Left hindlimb (tissue), 1 donor: ENCODE measurements at regions not wholly inside any gene's neighbourhood (a gene's known extent, or its start where the extent isn't known, plus 50 kb on each side); places are given as distances from the start of the nearest gene placed in this dataset.

Source experiments
- DNase-seq: peaks from one replicate; pipeline ENCODE4 v3.0.0-alpha.2; 2018

DNA sequence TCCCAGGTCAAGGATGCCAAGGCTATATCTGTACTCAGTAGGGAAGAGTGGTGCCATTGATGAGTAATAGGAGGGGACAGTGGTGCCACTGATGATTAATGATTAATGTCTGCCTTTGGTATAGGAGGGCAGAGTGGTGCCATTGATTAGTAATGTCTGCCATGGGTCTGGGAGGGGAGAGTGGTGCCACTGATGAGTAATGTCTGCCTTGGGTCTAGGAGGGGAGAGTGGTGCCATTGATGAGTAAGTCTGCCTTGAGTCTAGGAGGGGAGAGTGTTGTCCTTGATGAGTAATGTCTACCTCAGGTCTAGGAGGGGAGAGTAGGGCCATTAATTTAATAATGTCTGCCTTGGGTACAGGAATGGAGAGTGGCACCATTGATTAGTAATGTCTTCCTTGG is 507.8 kb upstream of the EEF2KMT start:
- no peak for DNase-seq

DNA sequence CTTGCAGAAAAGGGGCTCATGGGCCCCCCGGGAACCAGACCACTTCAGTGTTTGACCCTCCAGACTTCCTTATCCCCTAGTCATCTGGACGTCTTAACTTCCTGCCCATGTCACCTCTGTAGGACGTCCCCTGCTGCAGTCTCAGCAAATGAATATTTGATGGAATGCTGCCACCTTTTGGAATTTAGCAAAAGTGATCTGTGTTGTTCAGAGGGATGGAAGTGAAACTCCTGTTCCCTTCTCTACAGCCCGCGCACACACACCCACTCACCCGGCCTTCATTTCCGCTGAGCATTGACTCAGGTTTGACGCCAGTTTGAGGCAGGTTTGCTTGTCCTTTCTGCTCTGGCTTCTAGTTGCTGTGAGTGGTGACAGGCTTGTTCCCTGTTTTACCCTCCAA is 507.2 kb upstream of the EEF2KMT start:
- DNase-seq, result no peak

DNA sequence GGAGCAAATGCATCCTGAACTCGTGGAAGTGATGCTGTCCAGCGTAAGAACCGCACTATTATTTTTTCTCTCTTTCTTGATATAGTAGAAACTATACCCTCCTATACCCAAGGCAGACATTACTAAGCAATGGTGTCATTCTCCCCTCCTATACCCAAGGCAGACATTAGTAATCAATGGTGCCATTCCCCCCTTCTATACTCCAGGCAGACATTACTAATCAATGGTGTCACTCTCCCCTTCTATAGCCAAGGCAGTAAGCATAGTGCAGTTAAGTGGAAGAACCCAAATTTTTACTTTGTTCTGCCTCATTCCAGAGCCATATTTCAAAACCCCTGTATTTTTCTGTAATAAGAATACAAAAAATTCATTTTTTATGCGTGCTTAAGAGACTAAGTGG is 506.2 kb upstream of the EEF2KMT start:
- DNase-seq, result no peak

- no peak for DNase-seq
Measured at GRCh38 chr16:5601957-5602356, 504.4 kb upstream of the EEF2KMT start.

DNA sequence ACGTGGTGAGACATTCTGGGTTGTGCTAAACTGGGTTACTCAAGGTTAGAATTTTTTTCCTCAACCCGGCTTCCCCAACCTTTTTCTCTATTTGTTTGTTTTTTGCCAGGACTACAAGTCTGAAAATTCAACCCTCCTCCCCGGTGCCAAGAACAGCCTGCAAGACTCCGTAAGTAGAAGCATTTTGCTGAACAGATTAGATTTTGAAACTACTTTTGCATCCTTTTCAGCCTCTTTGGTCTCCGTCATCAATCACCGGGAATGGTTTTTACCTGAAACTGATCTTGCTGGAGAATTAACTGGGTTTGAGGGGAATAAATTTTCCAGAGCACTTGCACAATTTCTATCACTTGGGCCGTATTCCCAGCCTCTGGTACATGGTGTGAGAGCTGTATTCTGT is 501.2 kb upstream of the EEF2KMT start:
- no peak for DNase-seq

DNA sequence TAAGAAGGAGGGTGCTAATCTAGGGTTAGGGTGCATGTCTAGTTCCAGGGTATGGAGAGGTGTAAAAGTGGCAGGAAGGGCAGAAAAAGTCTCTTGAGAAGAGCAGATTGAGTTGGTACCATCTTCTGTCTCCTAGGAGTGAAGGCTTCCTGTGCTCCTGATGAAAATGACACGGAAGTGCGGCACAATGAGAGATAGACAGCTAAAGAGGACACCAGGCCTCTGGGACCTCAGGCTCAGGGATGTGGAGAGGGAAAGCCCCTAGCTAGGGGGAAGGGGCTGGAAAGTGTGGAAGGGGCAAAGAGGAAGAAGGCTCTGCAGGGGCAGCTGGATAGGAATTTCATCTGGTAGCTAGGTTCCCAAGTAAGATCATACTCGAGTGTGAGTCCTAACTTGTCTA is 498.3 kb upstream of the EEF2KMT start:
- DNase-seq, result no peak

- DNase-seq, result no peak
Measured at GRCh38 chr16:5590416-5590815, 492.8 kb upstream of the EEF2KMT start.

DNA sequence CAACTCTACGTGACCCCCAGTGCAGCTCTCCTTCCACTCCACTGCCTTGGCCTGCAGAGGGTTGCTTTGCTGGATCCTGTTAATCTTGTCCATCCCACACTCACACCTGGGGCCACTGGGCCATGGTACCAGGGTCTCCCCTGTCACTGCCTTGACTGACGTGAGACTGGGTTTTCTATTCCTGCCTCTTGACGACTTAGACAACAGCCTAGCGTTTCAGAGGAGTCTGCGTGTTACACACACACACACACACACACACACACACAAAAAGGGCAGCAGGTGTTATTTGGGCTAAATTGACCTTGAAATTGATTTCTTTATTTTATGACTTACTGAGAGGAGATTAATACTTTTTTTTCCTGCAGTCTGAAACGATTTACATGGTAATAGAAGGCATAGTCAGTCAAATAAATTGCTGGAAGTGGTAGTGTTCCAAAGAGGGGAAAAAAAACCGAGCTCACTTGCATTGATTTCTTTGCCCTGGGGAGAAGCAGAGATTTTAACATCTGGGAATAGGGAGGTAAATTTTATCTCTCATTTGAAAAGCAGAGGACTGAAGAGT is 492.3 kb upstream of the EEF2KMT start:
- DNase-seq, result no peak

DNA sequence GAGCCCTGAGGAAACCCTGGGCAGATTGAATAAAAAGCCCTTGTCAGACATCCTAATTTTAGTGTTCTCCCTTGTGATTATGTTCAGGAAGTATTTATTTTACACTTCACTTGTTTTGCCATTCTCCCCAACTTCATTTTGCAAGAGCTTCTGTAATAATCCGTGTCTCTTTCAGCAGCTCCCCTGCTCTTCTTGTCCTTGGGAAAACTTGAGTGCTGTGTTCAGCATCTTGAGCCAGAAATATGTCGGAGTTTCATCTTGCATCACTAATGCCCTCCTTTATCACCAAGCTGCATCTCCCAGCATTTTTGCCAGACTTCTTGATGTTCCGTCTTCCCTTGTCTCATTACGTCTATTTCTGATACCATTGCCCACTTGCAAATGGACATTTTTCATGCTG is 486.5 kb upstream of the EEF2KMT start:
- DNase-seq, result no peak

- no peak for DNase-seq
Measured at GRCh38 chr16:5582529-5582928, 484.9 kb upstream of the EEF2KMT start.

GRCh38 chr16:5581908-5582307 is 484.3 kb upstream of the EEF2KMT start:
- no peak for DNase-seq

DNA sequence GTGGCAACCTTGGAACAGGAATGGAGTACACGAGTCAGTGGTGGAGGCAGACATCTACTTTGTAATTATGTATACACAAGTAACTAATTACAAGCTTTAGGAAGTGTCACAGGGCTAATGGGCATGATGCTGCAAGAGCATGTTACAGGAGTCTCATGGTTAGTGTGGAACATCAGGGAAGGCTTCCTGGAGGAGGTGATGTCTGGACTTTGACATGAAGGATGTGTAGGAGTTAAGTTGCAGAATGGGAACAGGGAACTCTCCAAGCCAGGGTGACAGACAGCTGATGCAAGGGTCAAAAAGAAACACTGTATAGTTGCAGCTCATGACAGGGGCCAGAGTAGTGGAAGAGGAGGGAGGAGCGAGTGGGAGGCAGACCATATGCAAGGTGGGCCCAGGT is 483.8 kb upstream of the EEF2KMT start:
- DNase-seq, result no peak

- no peak for DNase-seq
Measured at GRCh38 chr16:5580772-5581171, 483.2 kb upstream of the EEF2KMT start.

- no peak for DNase-seq
Measured at GRCh38 chr16:5580296-5580695, 482.7 kb upstream of the EEF2KMT start.

DNA sequence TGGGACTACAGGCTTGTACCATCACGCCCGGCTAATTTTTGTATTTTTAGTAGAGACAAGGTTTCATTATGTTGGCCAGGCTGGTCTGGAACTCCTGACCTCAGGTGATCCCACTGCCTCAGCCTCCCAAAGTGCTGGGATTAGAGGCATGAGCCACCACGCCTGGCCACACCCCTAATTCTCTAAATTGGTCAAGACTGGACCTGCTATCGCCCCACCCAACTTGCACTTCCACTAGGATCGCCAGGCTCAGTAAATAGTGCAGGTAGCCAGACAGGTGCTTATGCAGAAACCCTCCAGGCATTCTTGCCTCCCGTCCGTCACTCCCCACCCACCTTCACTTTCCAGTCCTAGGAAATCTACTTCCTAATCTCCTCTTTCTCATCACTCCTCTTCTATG is 481.4 kb upstream of the EEF2KMT start:
- DNase-seq, result no peak

GRCh38 chr16:5577463-5577862 is 479.9 kb upstream of the EEF2KMT start:
- DNase-seq, result no peak

- DNase-seq, result no peak
Measured at GRCh38 chr16:5575646-5576245, 478.2 kb upstream of the EEF2KMT start.

DNA sequence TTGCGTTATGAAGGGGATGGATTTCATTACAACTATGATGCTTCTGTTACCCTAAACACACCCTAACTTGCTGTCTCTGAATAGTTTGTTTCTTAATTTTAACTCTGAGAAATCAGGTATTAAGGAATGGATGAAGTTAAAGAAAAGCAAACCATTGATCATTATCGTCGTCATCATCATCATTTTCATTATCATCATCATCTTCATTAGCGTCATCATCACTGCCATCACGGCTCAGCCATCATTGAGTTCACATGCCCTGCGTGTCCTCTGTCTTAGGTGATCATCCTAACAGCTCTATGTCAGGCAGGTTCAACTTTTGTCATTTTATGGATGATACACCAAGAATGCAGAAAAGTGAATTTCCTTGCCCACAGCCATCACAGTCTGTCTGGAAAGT is 477.5 kb upstream of the EEF2KMT start:
- DNase-seq, result no peak

DNA sequence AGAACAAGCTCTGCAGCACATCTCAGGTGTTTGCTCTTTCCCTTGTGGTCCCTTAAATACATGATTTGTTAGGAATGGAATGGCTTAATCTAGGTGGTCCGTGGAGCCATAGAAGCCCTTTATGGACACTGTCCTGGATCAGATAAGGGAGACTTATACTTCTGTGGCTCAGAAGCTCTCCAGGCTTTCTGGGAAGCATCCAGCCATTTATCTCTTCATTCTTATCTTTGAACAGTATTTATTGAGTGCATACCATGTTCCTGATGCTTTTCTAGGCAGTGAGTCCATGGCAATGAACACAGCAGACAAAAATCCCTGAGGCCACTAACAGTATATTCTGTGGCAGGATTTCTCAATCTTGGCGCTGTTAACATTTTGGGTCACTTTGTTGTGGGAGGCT is 474.5 kb upstream of the EEF2KMT start:
- no peak for DNase-seq

GRCh38 chr16:5571446-5571845 is 473.9 kb upstream of the EEF2KMT start:
- no peak for DNase-seq

DNA sequence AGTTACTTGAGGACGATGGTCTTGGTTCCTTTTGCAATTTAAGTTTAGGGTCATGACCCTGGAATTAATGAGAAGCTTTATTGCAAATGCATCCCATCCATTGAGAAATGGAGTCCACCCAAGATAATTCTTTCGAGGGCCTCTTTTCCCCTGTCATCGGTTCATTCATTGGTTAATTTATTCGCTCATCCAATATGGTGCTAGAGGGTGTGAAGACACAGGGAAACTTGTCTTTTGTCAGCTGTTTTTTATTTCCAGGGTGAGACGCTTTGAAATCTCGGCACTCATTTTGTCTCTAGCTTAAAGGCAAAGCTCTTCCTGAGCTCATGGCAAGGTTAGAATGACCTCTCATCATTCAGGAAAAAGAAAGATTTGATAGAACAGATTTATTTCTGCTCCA is 464.2 kb upstream of the EEF2KMT start:
- no peak for DNase-seq

DNA sequence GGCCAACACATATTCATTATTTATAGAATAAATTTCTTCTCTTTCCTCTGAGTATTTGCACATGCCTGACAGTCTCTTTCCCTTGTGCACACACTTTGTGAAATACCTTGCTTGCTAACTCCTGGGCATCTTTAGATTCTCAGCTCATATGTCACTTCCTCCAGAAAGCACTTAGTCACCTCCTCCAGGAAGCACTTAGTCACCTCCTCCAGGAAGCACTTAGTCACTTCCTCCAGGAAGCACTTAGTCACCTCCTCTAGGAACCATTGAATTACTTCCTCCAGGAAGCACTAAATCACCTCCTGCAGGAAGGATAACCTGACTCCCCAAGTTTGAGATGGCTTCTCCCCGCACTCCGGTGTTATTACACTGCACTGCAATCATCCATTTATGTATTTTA is 462.5 kb upstream of the EEF2KMT start:
- no peak for DNase-seq

- no peak for DNase-seq
Measured at GRCh38 chr16:5557966-5558365, 460.4 kb upstream of the EEF2KMT start.

DNA sequence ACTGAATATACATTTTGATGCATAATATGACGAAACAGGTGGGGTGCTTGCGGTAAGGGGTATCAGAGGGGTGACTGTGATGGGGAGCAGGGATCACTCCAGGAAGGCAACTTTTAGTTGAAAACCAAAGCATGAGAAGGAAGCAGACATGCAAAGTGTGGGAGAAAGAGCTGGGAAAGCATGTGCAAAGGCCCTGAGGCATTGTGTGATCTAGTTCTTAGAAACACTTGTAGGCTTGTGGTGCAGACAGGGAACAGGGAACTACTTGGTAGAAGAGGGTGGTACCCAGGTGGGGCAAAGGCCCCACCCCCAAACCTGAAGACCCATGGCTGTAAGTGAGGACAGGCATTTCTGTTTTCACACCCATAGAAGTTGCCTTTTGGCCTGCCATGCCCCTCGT is 459.9 kb upstream of the EEF2KMT start:
- DNase-seq, result no peak

GRCh38 chr16:5556158-5556810 is 458.7 kb upstream of the EEF2KMT start:
- no peak for DNase-seq
